Spleen (tissue), 11 donors: ENCODE measurements at regions not wholly inside any gene's neighbourhood (a gene's known extent, or its start where the extent isn't known, plus 50 kb on each side); places are given as distances from the start of the nearest gene placed in this dataset.

ENCODE experiments used
- DNase-seq: peaks from one replicate; pipeline ENCODE4 v3.0.0-alpha.2; 2020
- H3K27ac ChIP-seq, 8 donors: fragments of 200-600 bp; sonication (generic) in 7 of 8; 1 replicate in 4 of 8; 2 replicates in 4 of 8; pipeline versions ENCODE4 v1.5.0 to v1.8.0; 2016 to 2021; ENCODE audit warnings: inconsistent platforms in 4 of 8, mild to moderate bottlenecking in 4 of 8, moderate library complexity in 1 of 8
- H3K27me3 ChIP-seq, 7 donors: fragments of 200-600 bp; sonication (generic) in 6 of 7; replicated peaks in 1 of 7; 1 replicate in 4 of 7; 2 replicates in 3 of 7; pipeline versions ENCODE4 v1.5.0 to v1.8.0; 2016 to 2021; ENCODE audit warnings: inconsistent platforms in 3 of 7, mild to moderate bottlenecking in 1 of 7
- H3K36me3 ChIP-seq, 6 donors: fragments of 200-600 bp; sonication (generic) in 5 of 6; 1 replicate in 4 of 6; 2 replicates in 2 of 6; pipeline versions ENCODE4 v1.5.0 to v1.8.0; 2016 to 2021; ENCODE audit warnings: inconsistent platforms in 2 of 6
- H3K4me1 ChIP-seq, 6 donors: fragments of 200-600 bp; sonication (generic) in 5 of 6; 1 replicate in 3 of 6; 2 replicates in 3 of 6; pipeline versions ENCODE4 v1.5.0 to v1.8.0; 2016 to 2021; ENCODE audit warnings: inconsistent platforms in 3 of 6
- H3K4me3 ChIP-seq, 8 donors: fragments of 200-600 bp; sonication (generic) in 7 of 8; 1 replicate in 4 of 8; 2 replicates in 4 of 8; pipeline versions ENCODE4 v1.5.0 to v1.8.0; 2016 to 2021; ENCODE audit warnings: inconsistent platforms in 4 of 8, mild to moderate bottlenecking in 4 of 8, moderate library complexity in 2 of 8
- H3K9me3 ChIP-seq, 8 donors: fragments of 200-600 bp; sonication (generic) in 7 of 8; 1 replicate in 4 of 8; 2 replicates in 4 of 8; pipeline versions ENCODE4 v1.5.0 to v1.8.0; 2016 to 2021; ENCODE audit warnings: inconsistent platforms in 4 of 8
- CTCF ChIP-seq, 11 experiments: fragments of 200-600 bp in 7 of 11; fragments of 450-650 bp in 4 of 11; sonication (generic) in 4 of 11; IDR thresholded peaks in 8 of 11; conservative IDR thresholded peaks in 3 of 11; 1 replicate in 7 of 11; 2 replicates in 4 of 11; pipeline versions ENCODE4 v1.4.0 to v1.8.0; 2016 to 2021; ENCODE audit warnings: antibody characterized with exemption in 11 of 11, inconsistent platforms in 4 of 11, mild to moderate bottlenecking in 1 of 11
- POLR2A ChIP-seq, 3 donors: fragments of 450-650 bp; IDR thresholded peaks; one replicate each; pipeline ENCODE4 v1.5.1; 2017; ENCODE audit warnings: antibody characterized with exemption in 3 of 3, mild to moderate bottlenecking in 1 of 3
- POLR2AphosphoS5 ChIP-seq, 3 donors: sonication (generic); formaldehyde crosslinking; IDR thresholded peaks; one replicate each; pipeline ENCODE4 v1.5.1; 2017; ENCODE audit warnings: antibody characterized with exemption in 3 of 3
- WGBS, 5 donors: extraction: QIAGEN DNeasy Blood & Tissue Kit in 3 of 5; methylation state at CpG; one replicate each; pipeline versions ENCODE4 v1.1.5 to v1.1.7; 2013 to 2018; 5-methylcytosine and 5-hydroxymethylcytosine counted together
- intact Hi-C: fragments of 100-400 bp; cut with DNase I; formaldehyde crosslinking; loops from one replicate; pipeline ENCODE4 v1.15.0; 2023; ENCODE audit warnings: low total_unique reads
- donor health status: healthy with polysubstance abuse.
- donor health status: DM: no; HTN: no; CAD: no; lungs with moderate emphysema.
- donor health status: DM: no; HTN: no; CAD: no.
- donor health status: Bipolar disorder and iron deficiency.
- donor health status: healthy.
- donor health status: DM: no; HTN: no; CAD: no.
- donor health status: DM: yes; HTN: yes; CAD: no.

GRCh38 chr4:79528241-79528706 is 120.2 kb upstream of the GK2 start:
- WGBS, 5 donors, result 22 to 33% (median 27%) methylated on average over 3 of the region's 3 CpGs
- intact Hi-C loops, result no loop called here
- Histone ChIP-seq H3K9me3 (no peaks in the 10 kb centered on the region), H3K4me3 (no peak overlapping the region), H3K27ac (no peak overlapping the region), H3K36me3 (no peaks in the 10 kb centered on the region), H3K4me1 (no peaks in the 10 kb centered on the region), H3K27me3 (no peaks in the 10 kb centered on the region)
- DNase-seq, result peak; percentile 32
- TF ChIP-seq POLR2AphosphoS5 (IDR thresholded peaks at IDR 0.05) (no peak), POLR2A (IDR thresholded peaks at IDR 0.05) (no peak), CTCF (IDR thresholded peaks at IDR 0.05 in 8 of 11, conservative IDR thresholded peaks at IDR 0.05 in 3 of 11) (no peak)

GRCh38 chr4:79526641-79527565 is 118.9 kb upstream of the GK2 start:
- Histone ChIP-seq H3K9me3 (no peaks in the 10 kb centered on the region), H3K27me3 (no peaks in the 10 kb centered on the region), H3K27ac (no peak overlapping the region), H3K36me3 (no peaks in the 10 kb centered on the region), H3K4me1 (no peaks in the 10 kb centered on the region), H3K4me3 (no peak overlapping the region)
- intact Hi-C loops, result no loop called here
- TF ChIP-seq CTCF (IDR thresholded peaks at IDR 0.05 in 8 of 11, conservative IDR thresholded peaks at IDR 0.05 in 3 of 11) (no peak), POLR2A (IDR thresholded peaks at IDR 0.05) (no peak), POLR2AphosphoS5 (IDR thresholded peaks at IDR 0.05) (no peak)
- no peak for DNase-seq
- WGBS, 5 donors, result 83 to 94% (median 88%) methylated on average over 15 of the region's 15 CpGs

- H3K9me3 ChIP-seq, result no peaks in the 10 kb centered on the region
- H3K36me3 ChIP-seq, result no peaks in the 10 kb centered on the region
- intact Hi-C loops, result no loop called here
- no peak overlapping the region for H3K27ac ChIP-seq
- no peak for DNase-seq
- peaks cover 0 to 5% (median 0%) of the 10 kb centered on the region in 7 donors for H3K27me3 ChIP-seq
- no peaks in the 10 kb centered on the region for H3K4me1 ChIP-seq
- TF ChIP-seq POLR2AphosphoS5 (IDR thresholded peaks at IDR 0.05) (no peak), CTCF (IDR thresholded peaks at IDR 0.05 in 8 of 11, conservative IDR thresholded peaks at IDR 0.05 in 3 of 11) (no peak), POLR2A (IDR thresholded peaks at IDR 0.05) (no peak)
- no peak overlapping the region for H3K4me3 ChIP-seq
- 83 to 96% (median 88%) methylated on average over 2 of the region's 2 CpGs for WGBS, 5 donors
Observed at GRCh38 chr4:79516114-79516513, 108.1 kb upstream of the GK2 start.

- WGBS, 5 donors, result 32 to 58% (median 41%) methylated on average over 6 of the region's 6 CpGs
- Histone ChIP-seq H3K27ac (no peak overlapping the region), H3K4me3 (no peak overlapping the region), H3K27me3 (peaks cover 0 to 5% (median 0%) of the 10 kb centered on the region in 7 donors), H3K36me3 (no peaks in the 10 kb centered on the region), H3K4me1 (no peaks in the 10 kb centered on the region), H3K9me3 (no peaks in the 10 kb centered on the region)
- intact Hi-C loops, result no loop called here
- no peak for TF ChIP-seq POLR2AphosphoS5 (IDR thresholded peaks at IDR 0.05)
- TF ChIP-seq POLR2A (IDR thresholded peaks at IDR 0.05), result no peak
- TF ChIP-seq CTCF (IDR thresholded peaks at IDR 0.05 in 8 of 11, conservative IDR thresholded peaks at IDR 0.05 in 3 of 11), result no peak
- DNase-seq, result no peak
Observed at GRCh38 chr4:79514621-79515329, 106.7 kb upstream of the GK2 start.
